Mucosa of descending colon (tissue), 3 donors: ENCODE measurements at regions not wholly inside any gene's neighbourhood (a gene's known extent, or its start where the extent isn't known, plus 50 kb on each side); places are given as distances from the start of the nearest gene placed in this dataset.
A peak's percentile ranks its signal among the peaks of the same experiment; 100 is the strongest.

Experiments used
- ATAC-seq: fragments of 200-7000 bp; cut with Tn5 transposase; one replicate; pipeline ENCODE4 v1.9.1; 2020; ENCODE audit warnings: mild to moderate bottlenecking, moderate library complexity
- DNase-seq, 3 donors: peaks; one replicate each; pipeline ENCODE4 v3.0.0-alpha.2; 2020
- H3K36me3 ChIP-seq: fragments of 200-600 bp; one replicate; pipeline ENCODE4 v1.8.0; 2021; ENCODE audit warnings: low read depth, mild to moderate bottlenecking
- H3K4me1 ChIP-seq: fragments of 200-600 bp; one replicate; pipeline ENCODE4 v1.8.0; 2021; ENCODE audit warnings: low read depth, mild to moderate bottlenecking
- H3K4me3 ChIP-seq: fragments of 200-600 bp; one replicate; pipeline ENCODE4 v1.8.0; 2021; ENCODE audit warnings: mild to moderate bottlenecking
- H3K9me3 ChIP-seq: fragments of 200-600 bp; one replicate; pipeline ENCODE4 v1.8.0; 2021; ENCODE audit warnings: mild to moderate bottlenecking
- CTCF ChIP-seq: fragments of 200-600 bp; IDR thresholded peaks from one replicate; pipeline ENCODE4 v1.8.0; 2022; ENCODE audit warnings: antibody characterized with exemption, mild to moderate bottlenecking
- intact Hi-C, 2 donors: fragments of 100-400 bp; cut with DNase I in 1 of 2; cut with micrococcal nuclease in 1 of 2; formaldehyde crosslinking; loops; one replicate each; pipeline versions ENCODE4 v1.11.0 to v1.11.1; 2022; cut with DNase I, micrococcal nuclease
- donor health status: DM: no; HTN: no; CAD: no; lungs with moderate emphysema.
- donor health status: DM: no; HTN: no; CAD: no.
- donor health status: DM: no; HTN: yes; CAD: no.

GRCh38 chr3:72460205-72461174 lies 387.8 kb downstream of the SHQ1 start:
- DNase-seq, result no peak
- intact Hi-C loops, result no loop called here
- TF ChIP-seq CTCF, result no peak
- Histone ChIP-seq H3K4me3 (no peak overlapping the region), H3K9me3 (no peaks in the 10 kb centered on the region), H3K4me1 (peaks cover 11% of the 10 kb centered on the region), H3K36me3 (no peaks in the 10 kb centered on the region)
- no peak for ATAC-seq

GRCh38 chr3:72459588-72459987 lies 388.7 kb downstream of the SHQ1 start:
- Histone ChIP-seq H3K9me3 (no peaks in the 10 kb centered on the region), H3K4me1 (peaks cover 15% of the 10 kb centered on the region), H3K36me3 (no peaks in the 10 kb centered on the region), H3K4me3 (no peak overlapping the region)
- DNase-seq, result no peak
- ATAC-seq, result no peak
- intact Hi-C loops, result no loop called here
- TF ChIP-seq CTCF, result no peak

GRCh38 chr3:72458375-72458774 lies 389.9 kb downstream of the SHQ1 start:
- Histone ChIP-seq H3K9me3 (no peaks in the 10 kb centered on the region), H3K36me3 (no peaks in the 10 kb centered on the region), H3K4me1 (peaks cover 15% of the 10 kb centered on the region), H3K4me3 (no peak overlapping the region)
- ATAC-seq (peak; percentile 91), DNase-seq (peak; percentile 57 to 91 (median 69))
- no peak for TF ChIP-seq CTCF
- intact Hi-C loops, result no loop called here

- H3K9me3 ChIP-seq, result no peaks in the 10 kb centered on the region
- no peak overlapping the region for H3K4me3 ChIP-seq
- H3K36me3 ChIP-seq, result no peaks in the 10 kb centered on the region
- peaks cover 20% of the 10 kb centered on the region for H3K4me1 ChIP-seq
- DNase-seq, result no peak
- TF ChIP-seq CTCF, result no peak
- intact Hi-C loops, result no loop called here
- no peak for ATAC-seq
These were observed 393.8 kb downstream of the SHQ1 start for GRCh38 chr3:72454441-72454840.

GRCh38 chr3:72453706-72454105 lies 394.5 kb downstream of the SHQ1 start:
- DNase-seq (no peak), ATAC-seq (no peak)
- no peaks in the 10 kb centered on the region for H3K9me3 ChIP-seq
- peaks cover 20% of the 10 kb centered on the region for H3K4me1 ChIP-seq
- H3K36me3 ChIP-seq, result no peaks in the 10 kb centered on the region
- no peak for TF ChIP-seq CTCF
- no peak overlapping the region for H3K4me3 ChIP-seq
- intact Hi-C loops, result no loop called here
